NB4 (cell line): ENCODE measurements at regions not wholly inside any gene's neighbourhood (a gene's known extent, or its start where the extent isn't known, plus 50 kb on each side); places are given as distances from the start of the nearest gene placed in this dataset.

Experiments used
- MYC ChIP-seq: IDR thresholded peaks from 2 replicates; pipeline ENCODE4 v1.6.1; 2011; ENCODE audit warnings: low read depth, low read length
- POLR2A ChIP-seq: IDR thresholded peaks from 2 replicates; pipeline ENCODE4 v1.6.1; 2011; ENCODE audit warnings: mild to moderate bottlenecking; ENCODE audit not compliant: insufficient read length; ENCODE audit errors: extremely low read depth
- TF ChIP-seq, protein P1 (sequence below): IDR thresholded peaks from one replicate; pipeline ENCODE4 v1.5.1; 2012; ENCODE audit warnings: low read depth, low read length

GRCh38 chr7:148487912-148488311, 102.7 kb upstream of the C7orf33 start:
- TF ChIP-seq, protein P1, sequence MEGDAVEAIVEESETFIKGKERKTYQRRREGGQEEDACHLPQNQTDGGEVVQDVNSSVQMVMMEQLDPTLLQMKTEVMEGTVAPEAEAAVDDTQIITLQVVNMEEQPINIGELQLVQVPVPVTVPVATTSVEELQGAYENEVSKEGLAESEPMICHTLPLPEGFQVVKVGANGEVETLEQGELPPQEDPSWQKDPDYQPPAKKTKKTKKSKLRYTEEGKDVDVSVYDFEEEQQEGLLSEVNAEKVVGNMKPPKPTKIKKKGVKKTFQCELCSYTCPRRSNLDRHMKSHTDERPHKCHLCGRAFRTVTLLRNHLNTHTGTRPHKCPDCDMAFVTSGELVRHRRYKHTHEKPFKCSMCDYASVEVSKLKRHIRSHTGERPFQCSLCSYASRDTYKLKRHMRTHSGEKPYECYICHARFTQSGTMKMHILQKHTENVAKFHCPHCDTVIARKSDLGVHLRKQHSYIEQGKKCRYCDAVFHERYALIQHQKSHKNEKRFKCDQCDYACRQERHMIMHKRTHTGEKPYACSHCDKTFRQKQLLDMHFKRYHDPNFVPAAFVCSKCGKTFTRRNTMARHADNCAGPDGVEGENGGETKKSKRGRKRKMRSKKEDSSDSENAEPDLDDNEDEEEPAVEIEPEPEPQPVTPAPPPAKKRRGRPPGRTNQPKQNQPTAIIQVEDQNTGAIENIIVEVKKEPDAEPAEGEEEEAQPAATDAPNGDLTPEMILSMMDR = no peak
- no peak for TF ChIP-seq POLR2A
- no peak for TF ChIP-seq MYC
